ENCODE measurements at regions not wholly inside any gene's neighbourhood (a gene's known extent, or its start where the extent isn't known, plus 50 kb on each side); places are given as distances from the start of the nearest gene placed in this dataset.

- DNase-seq, result no peak
- in situ Hi-C loops (cut with MboI; ENCODE audit: low sequenced_read_pairs in 4 of 4), result no loop called here
- no peak overlapping the region for H3K27ac ChIP-seq
- H3K36me3 ChIP-seq, result no peaks in the 10 kb centered on the region
- ATAC-seq, result no peak
- no peak for TF ChIP-seq CTCF (IDR thresholded peaks at IDR 0.05 in 4 of 5, conservative IDR thresholded peaks at IDR 0.05 in 1 of 5)
- no peak for TF ChIP-seq POLR2A (IDR thresholded peaks at IDR 0.05)
- H3K4me3 ChIP-seq, result no peak overlapping the region
- intact Hi-C loops (cut with DNase I; ENCODE audit: low total_unique reads), result no loop called here
- H3K27me3 ChIP-seq, result peaks cover 0 to 8% (median 3%) of the 10 kb centered on the region in 3 donors
- H3K4me1 ChIP-seq, result no peaks in the 10 kb centered on the region
- no peaks in the 10 kb centered on the region for H3K9me3 ChIP-seq
Measured at GRCh38 chr12:131457028-131457310, 253.9 kb upstream of the SFSWAP start.

- Histone ChIP-seq H3K4me1 (no peaks in the 10 kb centered on the region), H3K27ac (no peak overlapping the region), H3K27me3 (peaks cover 0 to 8% (median 3%) of the 10 kb centered on the region in 3 donors), H3K9me3 (no peaks in the 10 kb centered on the region), H3K4me3 (no peak overlapping the region), H3K36me3 (no peaks in the 10 kb centered on the region)
- no peak for DNase-seq
- in situ Hi-C loops (cut with MboI; ENCODE audit: low sequenced_read_pairs in 4 of 4) (no loop called here), intact Hi-C loops (cut with DNase I; ENCODE audit: low total_unique reads) (no loop called here)
- TF ChIP-seq CTCF (IDR thresholded peaks at IDR 0.05 in 4 of 5, conservative IDR thresholded peaks at IDR 0.05 in 1 of 5) (no peak), POLR2A (IDR thresholded peaks at IDR 0.05) (no peak)
- no peak for ATAC-seq
Measured at GRCh38 chr12:131457331-131458047, 253.4 kb upstream of the SFSWAP start.

GRCh38 chr12:131458048-131458374 lies 252.9 kb upstream of the SFSWAP start:
- H3K4me3 ChIP-seq, result no peak overlapping the region
- no peak for TF ChIP-seq POLR2A (IDR thresholded peaks at IDR 0.05)
- TF ChIP-seq CTCF (IDR thresholded peaks at IDR 0.05 in 4 of 5, conservative IDR thresholded peaks at IDR 0.05 in 1 of 5), result no peak
- in situ Hi-C loops (cut with MboI; ENCODE audit: low sequenced_read_pairs in 4 of 4), result no loop called here
- no peaks in the 10 kb centered on the region for H3K4me1 ChIP-seq
- peaks cover 0 to 8% (median 3%) of the 10 kb centered on the region in 3 donors for H3K27me3 ChIP-seq
- no peaks in the 10 kb centered on the region for H3K36me3 ChIP-seq
- DNase-seq (no peak), ATAC-seq (no peak)
- no peaks in the 10 kb centered on the region for H3K9me3 ChIP-seq
- no peak overlapping the region for H3K27ac ChIP-seq
- intact Hi-C loops (cut with DNase I; ENCODE audit: low total_unique reads), result no loop called here

GRCh38 chr12:131458931-131459772 lies 251.7 kb upstream of the SFSWAP start:
- TF ChIP-seq CTCF (IDR thresholded peaks at IDR 0.05 in 4 of 5, conservative IDR thresholded peaks at IDR 0.05 in 1 of 5) (no peak), POLR2A (IDR thresholded peaks at IDR 0.05) (no peak)
- Histone ChIP-seq H3K4me3 (no peak overlapping the region), H3K27ac (no peak overlapping the region), H3K9me3 (no peaks in the 10 kb centered on the region), H3K36me3 (no peaks in the 10 kb centered on the region), H3K4me1 (no peaks in the 10 kb centered on the region), H3K27me3 (peaks cover 0 to 10% (median 3%) of the 10 kb centered on the region in 3 donors)
- intact Hi-C loops (cut with DNase I; ENCODE audit: low total_unique reads), result no loop called here
- ATAC-seq (no peak), DNase-seq (no peak)
- in situ Hi-C loops (cut with MboI; ENCODE audit: low sequenced_read_pairs in 4 of 4), result no loop called here

All from gastrocnemius medialis (tissue), 4 donors.